ENCODE measurements at regions not wholly inside any gene's neighbourhood (a gene's known extent, or its start where the extent isn't known, plus 50 kb on each side); places are given as distances from the start of the nearest gene placed in this dataset.

- no peak overlapping the region for H3K27ac ChIP-seq
- DNase-seq: no peak
- H3K36me3 ChIP-seq: no peaks in the 10 kb centered on the region
- H3K4me1 ChIP-seq (ENCODE audit: insufficient read depth): no peaks in the 10 kb centered on the region
- H3K4me3 ChIP-seq: no peak overlapping the region
- WGBS, 3 donors: 9 to 14% (median 12%) methylated on average over 4 of the region's 4 CpGs
- no peaks in the 10 kb centered on the region for H3K9me3 ChIP-seq
- no peaks in the 10 kb centered on the region for H3K27me3 ChIP-seq
- no peak for TF ChIP-seq EP300 (IDR thresholded peaks at IDR 0.05)
- no peak for TF ChIP-seq POLR2A (IDR thresholded peaks at IDR 0.05)
- TF ChIP-seq CTCF (IDR thresholded peaks at IDR 0.05): no peak
- intact Hi-C loops (cut with DNase I): no loop called here
These were observed 269.6 kb upstream of the CFAP20DC start for GRCh38 chr3:59319442-59319841.

- H3K27me3 ChIP-seq: no peaks in the 10 kb centered on the region
- WGBS, 3 donors: 26 to 27% (median 26%) methylated on average over 1 of the region's 1 CpG
- no peak overlapping the region for H3K27ac ChIP-seq
- TF ChIP-seq EP300 (IDR thresholded peaks at IDR 0.05) (no peak), CTCF (IDR thresholded peaks at IDR 0.05) (no peak), POLR2A (IDR thresholded peaks at IDR 0.05) (no peak)
- intact Hi-C loops (cut with DNase I): no loop called here
- no peaks in the 10 kb centered on the region for H3K36me3 ChIP-seq
- H3K4me3 ChIP-seq: no peak overlapping the region
- no peak for DNase-seq
- no peaks in the 10 kb centered on the region for H3K4me1 ChIP-seq (ENCODE audit: insufficient read depth)
- no peaks in the 10 kb centered on the region for H3K9me3 ChIP-seq
These were observed 269.1 kb upstream of the CFAP20DC start for GRCh38 chr3:59318881-59319280.

- intact Hi-C loops (cut with DNase I): no loop called here
- WGBS, 3 donors: 77 to 89% (median 87%) methylated on average over 6 of the region's 6 CpGs
- no peak overlapping the region for H3K27ac ChIP-seq
- no peak overlapping the region for H3K4me3 ChIP-seq
- H3K36me3 ChIP-seq: no peaks in the 10 kb centered on the region
- TF ChIP-seq EP300 (IDR thresholded peaks at IDR 0.05): no peak
- no peak for TF ChIP-seq POLR2A (IDR thresholded peaks at IDR 0.05)
- no peak for TF ChIP-seq CTCF (IDR thresholded peaks at IDR 0.05)
- no peak for DNase-seq
- H3K4me1 ChIP-seq (ENCODE audit: insufficient read depth): no peaks in the 10 kb centered on the region
- no peaks in the 10 kb centered on the region for H3K27me3 ChIP-seq
- no peaks in the 10 kb centered on the region for H3K9me3 ChIP-seq
These were observed 267.6 kb upstream of the CFAP20DC start for GRCh38 chr3:59317386-59317785.

- Histone ChIP-seq H3K4me1 (ENCODE audit: insufficient read depth) (no peaks in the 10 kb centered on the region), H3K36me3 (no peaks in the 10 kb centered on the region), H3K4me3 (no peak overlapping the region), H3K9me3 (no peaks in the 10 kb centered on the region), H3K27ac (no peak overlapping the region), H3K27me3 (no peaks in the 10 kb centered on the region)
- intact Hi-C loops (cut with DNase I): no loop called here
- TF ChIP-seq CTCF (IDR thresholded peaks at IDR 0.05): no peak
- TF ChIP-seq POLR2A (IDR thresholded peaks at IDR 0.05): no peak
- no peak for TF ChIP-seq EP300 (IDR thresholded peaks at IDR 0.05)
- WGBS, 3 donors: 55 to 68% (median 64%) methylated on average over 3 of the region's 3 CpGs
- no peak for DNase-seq
These were observed 267.0 kb upstream of the CFAP20DC start for GRCh38 chr3:59316688-59317275.
